ENCODE measurements at regions not wholly inside any gene's neighbourhood (a gene's known extent, or its start where the extent isn't known, plus 50 kb on each side); places are given as distances from the start of the nearest gene placed in this dataset.

GRCh38 chr9:38215465-38215864, 146.4 kb upstream of the SHB start:
- TF ChIP-seq CTCF (IDR thresholded peaks at IDR 0.05; ENCODE audit: low read depth, low read length, missing input control) (no peak), YY1 (IDR thresholded peaks at IDR 0.05) (no peak), EGR1 (IDR thresholded peaks at IDR 0.05; ENCODE audit: low read depth in 2 of 2) (no peak), RAD21 (IDR thresholded peaks at IDR 0.05) (no peak), JUND (IDR thresholded peaks at IDR 0.05) (no peak), SP1 (IDR thresholded peaks at IDR 0.05) (no peak), REST (IDR thresholded peaks at IDR 0.05) (no peak), HNF4G (IDR thresholded peaks at IDR 0.05) (no peak), GABPA (IDR thresholded peaks at IDR 0.05 in 1 of 2, conservative IDR thresholded peaks at IDR 0.05 in 1 of 2) (no peak)

Measured in liver (tissue), 3 donors.